Neural cell (in vitro differentiated cells): ENCODE measurements at regions not wholly inside any gene's neighbourhood (a gene's known extent, or its start where the extent isn't known, plus 50 kb on each side); places are given as distances from the start of the nearest gene placed in this dataset.

Experiments used
- H2AFZ ChIP-seq: fragments of 200-600, 300-800 bp; sonication (generic), shearing (Covaris generic); 2 replicates; pipeline ENCODE4 v1.6.0; 2014; ENCODE audit warnings: low read depth, mild to moderate bottlenecking, antibody characterized with exemption, low read length, moderate library complexity
- H3F3A ChIP-seq: fragments of 200-600 bp; shearing (Covaris generic); 2 replicates; pipeline ENCODE4 v1.6.1; 2016; ENCODE audit warnings: mild to moderate bottlenecking, moderate library complexity, mixed read lengths, antibody characterized with exemption, low read length; ENCODE audit not compliant: insufficient read depth, poor library complexity, severe bottlenecking
- H3K27ac ChIP-seq: fragments of 200-600, 300-800 bp; sonication (generic), shearing (Covaris generic); 2 replicates; pipeline ENCODE4 v1.5.1; 2014; ENCODE audit warnings: mild to moderate bottlenecking, low read length, moderate library complexity
- H3K27me3 ChIP-seq: fragments of 300-800, 200-600 bp; sonication (generic), shearing (Covaris generic); 2 replicates; pipeline ENCODE4 v1.6.0; 2014; ENCODE audit warnings: mild to moderate bottlenecking, low read depth, low read length, moderate library complexity; ENCODE audit not compliant: insufficient read depth
- H3K36me3 ChIP-seq: fragments of 300-800, 200-600 bp; sonication (generic), shearing (Covaris generic); 2 replicates; pipeline ENCODE4 v1.5.1; 2014; ENCODE audit warnings: mild to moderate bottlenecking, antibody characterized with exemption, low read length, moderate library complexity; ENCODE audit not compliant: insufficient read depth
- H3K4me2 ChIP-seq: fragments of 300-800, 200-600 bp; sonication (generic), shearing (Covaris generic); 2 replicates; pipeline ENCODE4 v1.6.0; 2014; ENCODE audit warnings: mild to moderate bottlenecking, low read length
- H3K4me3 ChIP-seq: fragments of 300-800, 200-600 bp; sonication (generic), shearing (Covaris generic); 2 replicates; pipeline ENCODE4 v1.5.1; 2014; ENCODE audit warnings: mild to moderate bottlenecking, low read length, moderate library complexity
- H3K79me2 ChIP-seq: fragments of 200-600 bp; shearing (Covaris generic); replicated peaks from 2 replicates; pipeline ENCODE4 v1.6.0; 2014; ENCODE audit warnings: mild to moderate bottlenecking, low read length, moderate library complexity; ENCODE audit not compliant: insufficient read depth
- H3K9ac ChIP-seq: fragments of 300-800, 200-600 bp; sonication (generic), shearing (Covaris generic); 2 replicates; pipeline ENCODE4 v1.6.1; 2016; ENCODE audit warnings: mild to moderate bottlenecking, low read length, mixed read lengths
- H3K9me2 ChIP-seq: fragments of 200-600 bp; shearing (Covaris generic); 2 replicates; pipeline ENCODE4 v1.6.1; 2016; ENCODE audit warnings: mild to moderate bottlenecking, low read length, mixed read lengths; ENCODE audit not compliant: insufficient read depth
- H3K9me3 ChIP-seq: fragments of 200-600, 300-800 bp; sonication (generic), shearing (Covaris generic); 2 replicates; pipeline ENCODE4 v1.6.1; 2016; ENCODE audit warnings: mild to moderate bottlenecking, mixed run types, low read length, moderate library complexity, mixed read lengths
- H4K20me1 ChIP-seq: fragments of 200-600 bp; shearing (Covaris generic); 2 replicates; pipeline ENCODE4 v1.6.1; 2016; ENCODE audit warnings: mild to moderate bottlenecking, mixed run types; ENCODE audit not compliant: insufficient read depth
- CTCF ChIP-seq: fragments of 450-650 bp; IDR thresholded peaks from 2 replicates; pipeline ENCODE4 v1.5.1; 2014; ENCODE audit warnings: antibody characterized with exemption, mild to moderate bottlenecking, moderate library complexity; ENCODE audit not compliant: poor library complexity, severe bottlenecking
- EP300 ChIP-seq: fragments of 450-650 bp; conservative IDR thresholded peaks from 2 replicates; pipeline ENCODE4 v1.6.1; 2014; ENCODE audit warnings: antibody characterized with exemption, mild to moderate bottlenecking, moderate library complexity; ENCODE audit not compliant: poor library complexity, severe bottlenecking
- EZH2 ChIP-seq: fragments of 200-600, 300-800 bp; shearing (Covaris generic), sonication (generic); IDR thresholded peaks from 2 replicates; pipeline ENCODE4 v1.6.1; 2014; ENCODE audit warnings: antibody characterized with exemption, low read length, borderline replicate concordance, mild to moderate bottlenecking; ENCODE audit not compliant: insufficient read depth, poor library complexity, severe bottlenecking
- MXI1 ChIP-seq: fragments of 450-650 bp; conservative IDR thresholded peaks from 2 replicates; pipeline ENCODE4 v1.6.1; 2014; ENCODE audit warnings: antibody characterized with exemption, mild to moderate bottlenecking; ENCODE audit not compliant: poor library complexity, severe bottlenecking
- POLR2AphosphoS5 ChIP-seq: IDR thresholded peaks from 2 replicates; pipeline ENCODE4 v1.6.1; 2012
- RAD21 ChIP-seq: fragments of 450-650 bp; conservative IDR thresholded peaks from 2 replicates; pipeline ENCODE4 v1.6.1; 2014; ENCODE audit warnings: antibody characterized with exemption, mild to moderate bottlenecking, moderate library complexity
- SMC3 ChIP-seq: fragments of 450-650 bp; conservative IDR thresholded peaks from 2 replicates; pipeline ENCODE4 v1.6.1; 2014; ENCODE audit warnings: antibody characterized with exemption, mild to moderate bottlenecking, moderate library complexity; ENCODE audit not compliant: poor library complexity
- TAF1 ChIP-seq: IDR thresholded peaks from 2 replicates; pipeline ENCODE4 v1.6.1; 2012; ENCODE audit warnings: low read depth
- TF ChIP-seq, protein P1 (sequence below): IDR thresholded peaks from 2 replicates; pipeline ENCODE4 v1.6.1; 2012; ENCODE audit warnings: borderline replicate concordance

GRCh38 chr22:49659924-49660315, 167.8 kb downstream of the BRD1 start:
- H3K27ac ChIP-seq, result peak overlapping the region; percentile 63
- H3K4me3 ChIP-seq, result peak overlapping the region; percentile 50
- H3K9me3 ChIP-seq, result no peaks in the 10 kb centered on the region
- no peaks in the 10 kb centered on the region for H3F3A ChIP-seq
- H4K20me1 ChIP-seq, result no peaks in the 10 kb centered on the region
- no peak for TF ChIP-seq EP300
- no peak for TF ChIP-seq POLR2AphosphoS5
- TF ChIP-seq RAD21, result no peak
- TF ChIP-seq, protein P1, sequence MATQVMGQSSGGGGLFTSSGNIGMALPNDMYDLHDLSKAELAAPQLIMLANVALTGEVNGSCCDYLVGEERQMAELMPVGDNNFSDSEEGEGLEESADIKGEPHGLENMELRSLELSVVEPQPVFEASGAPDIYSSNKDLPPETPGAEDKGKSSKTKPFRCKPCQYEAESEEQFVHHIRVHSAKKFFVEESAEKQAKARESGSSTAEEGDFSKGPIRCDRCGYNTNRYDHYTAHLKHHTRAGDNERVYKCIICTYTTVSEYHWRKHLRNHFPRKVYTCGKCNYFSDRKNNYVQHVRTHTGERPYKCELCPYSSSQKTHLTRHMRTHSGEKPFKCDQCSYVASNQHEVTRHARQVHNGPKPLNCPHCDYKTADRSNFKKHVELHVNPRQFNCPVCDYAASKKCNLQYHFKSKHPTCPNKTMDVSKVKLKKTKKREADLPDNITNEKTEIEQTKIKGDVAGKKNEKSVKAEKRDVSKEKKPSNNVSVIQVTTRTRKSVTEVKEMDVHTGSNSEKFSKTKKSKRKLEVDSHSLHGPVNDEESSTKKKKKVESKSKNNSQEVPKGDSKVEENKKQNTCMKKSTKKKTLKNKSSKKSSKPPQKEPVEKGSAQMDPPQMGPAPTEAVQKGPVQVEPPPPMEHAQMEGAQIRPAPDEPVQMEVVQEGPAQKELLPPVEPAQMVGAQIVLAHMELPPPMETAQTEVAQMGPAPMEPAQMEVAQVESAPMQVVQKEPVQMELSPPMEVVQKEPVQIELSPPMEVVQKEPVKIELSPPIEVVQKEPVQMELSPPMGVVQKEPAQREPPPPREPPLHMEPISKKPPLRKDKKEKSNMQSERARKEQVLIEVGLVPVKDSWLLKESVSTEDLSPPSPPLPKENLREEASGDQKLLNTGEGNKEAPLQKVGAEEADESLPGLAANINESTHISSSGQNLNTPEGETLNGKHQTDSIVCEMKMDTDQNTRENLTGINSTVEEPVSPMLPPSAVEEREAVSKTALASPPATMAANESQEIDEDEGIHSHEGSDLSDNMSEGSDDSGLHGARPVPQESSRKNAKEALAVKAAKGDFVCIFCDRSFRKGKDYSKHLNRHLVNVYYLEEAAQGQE, result no peak
- TF ChIP-seq CTCF, result no peak
- no peak for TF ChIP-seq EZH2
- no peak for TF ChIP-seq TAF1
- no peak for TF ChIP-seq MXI1
- TF ChIP-seq SMC3, result no peak
- no peak overlapping the region for H3K9ac ChIP-seq
- H3K36me3 ChIP-seq, result no peaks in the 10 kb centered on the region
- no peaks in the 10 kb centered on the region for H3K9me2 ChIP-seq
- no peaks in the 10 kb centered on the region for H3K79me2 ChIP-seq
- no peak overlapping the region for H2AFZ ChIP-seq
- no peaks in the 10 kb centered on the region for H3K27me3 ChIP-seq
- H3K4me2 ChIP-seq, result no peak overlapping the region

DNA sequence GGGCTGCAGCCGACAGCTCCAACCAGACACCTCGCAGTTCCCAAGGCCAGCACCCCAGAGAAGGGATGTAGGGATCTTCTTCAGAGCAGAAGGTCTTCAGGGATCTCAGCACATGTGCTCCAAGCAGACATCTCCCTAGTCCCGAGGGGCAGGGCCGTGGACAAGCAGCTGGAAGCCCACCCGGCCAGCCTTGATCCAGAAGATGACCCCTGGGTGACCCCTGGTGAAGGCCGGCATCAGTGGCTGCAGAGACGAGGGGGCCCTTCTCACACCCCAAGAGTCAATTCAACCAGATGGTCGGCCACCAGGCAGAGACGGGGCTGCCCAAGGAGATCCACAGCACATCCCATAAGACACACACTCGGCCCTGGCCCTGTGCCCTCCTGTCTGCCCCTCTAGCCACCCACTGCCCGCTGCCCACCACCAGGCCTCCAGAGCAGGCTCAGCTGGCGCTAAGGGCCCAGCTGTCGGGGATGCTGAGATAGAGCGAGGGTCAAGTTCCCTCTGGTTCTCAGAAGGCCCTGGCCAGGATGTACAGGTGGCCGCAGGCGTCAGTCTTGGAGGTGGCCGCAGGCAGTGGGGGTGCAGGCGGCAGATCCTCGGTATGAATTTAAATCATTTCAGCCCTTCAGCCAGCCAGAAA, 168.3 kb downstream of the BRD1 start:
- H2AFZ ChIP-seq, result no peak overlapping the region
- peak overlapping the region; percentile 63 for H3K27ac ChIP-seq
- no peaks in the 10 kb centered on the region for H3K79me2 ChIP-seq
- peak overlapping the region; percentile 50 for H3K4me3 ChIP-seq
- H3K9ac ChIP-seq, result no peak overlapping the region
- H3F3A ChIP-seq, result no peaks in the 10 kb centered on the region
- no peaks in the 10 kb centered on the region for H3K9me3 ChIP-seq
- TF ChIP-seq, protein P1, result no peak
- TF ChIP-seq TAF1 (no peak), RAD21 (no peak), SMC3 (no peak), EP300 (no peak), EZH2 (no peak), MXI1 (no peak), POLR2AphosphoS5 (no peak), CTCF (no peak)
- no peaks in the 10 kb centered on the region for H3K27me3 ChIP-seq
- H3K9me2 ChIP-seq, result no peaks in the 10 kb centered on the region
- no peaks in the 10 kb centered on the region for H3K36me3 ChIP-seq
- peak overlapping the region; percentile 32 for H3K4me2 ChIP-seq
- no peaks in the 10 kb centered on the region for H4K20me1 ChIP-seq
